ENCODE measurements at regions not wholly inside any gene's neighbourhood (a gene's known extent, or its start where the extent isn't known, plus 50 kb on each side); places are given as distances from the start of the nearest gene placed in this dataset.
"Not testable (repeated sequence)": the region's sequence is repeated elsewhere in the genome, so short reads cannot be mapped to it uniquely, and the experiment has no call there.

- no peak for DNase-seq
- H3K27ac Mint-ChIP-seq: no peak overlapping the region
Measured at GRCh38 chr17:34024806-34025551, 230.1 kb upstream of the CCL2 start.

GRCh38 chr17:34030601-34031000, 224.5 kb upstream of the CCL2 start:
- H3K4me1 Mint-ChIP-seq (ENCODE audit: low read depth); H3K27ac Mint-ChIP-seq; H3K36me3 Mint-ChIP-seq (ENCODE audit: low read depth); H3K4me3 Mint-ChIP-seq; DNase-seq: not testable (repeated sequence)
- Mint-ChIP-seq H3K9me3 (peaks cover 23% of the 10 kb centered on the region), H3K27me3 (peaks cover 34% of the 10 kb centered on the region)

More at GRCh38 chr17:34024806-34025551, 230.1 kb upstream of the CCL2 start:
- no peaks in the 10 kb centered on the region for H3K4me1 Mint-ChIP-seq (ENCODE audit: low read depth)
- no peak overlapping the region for H3K4me3 Mint-ChIP-seq
- no peaks in the 10 kb centered on the region for H3K9me3 Mint-ChIP-seq
- H3K36me3 Mint-ChIP-seq (ENCODE audit: low read depth): no peaks in the 10 kb centered on the region
- H3K27me3 Mint-ChIP-seq: peaks cover 36% of the 10 kb centered on the region

GRCh38 chr17:34032305-34032704, 222.8 kb upstream of the CCL2 start:
- H3K4me3 Mint-ChIP-seq; DNase-seq; H3K36me3 Mint-ChIP-seq (ENCODE audit: low read depth); H3K4me1 Mint-ChIP-seq (ENCODE audit: low read depth); H3K27ac Mint-ChIP-seq: not testable (repeated sequence)
- Mint-ChIP-seq H3K9me3 (peaks cover 23% of the 10 kb centered on the region), H3K27me3 (peaks cover 26% of the 10 kb centered on the region)

- DNase-seq; H3K4me1 Mint-ChIP-seq (ENCODE audit: low read depth); H3K27ac Mint-ChIP-seq; H3K36me3 Mint-ChIP-seq (ENCODE audit: low read depth); H3K4me3 Mint-ChIP-seq; H3K9me3 Mint-ChIP-seq: not testable (repeated sequence)
- H3K27me3 Mint-ChIP-seq: peaks cover 17% of the 10 kb centered on the region
Measured at GRCh38 chr17:34038786-34039185, 216.3 kb upstream of the CCL2 start.

- not testable (repeated sequence) for H3K27ac Mint-ChIP-seq; DNase-seq; H3K4me1 Mint-ChIP-seq (ENCODE audit: low read depth); H3K9me3 Mint-ChIP-seq; H3K36me3 Mint-ChIP-seq (ENCODE audit: low read depth); H3K4me3 Mint-ChIP-seq
- peaks cover 17% of the 10 kb centered on the region for H3K27me3 Mint-ChIP-seq
Measured at GRCh38 chr17:34039213-34039612, 215.9 kb upstream of the CCL2 start.

GRCh38 chr17:34039759-34040555, 215.1 kb upstream of the CCL2 start:
- not testable (repeated sequence) for DNase-seq; H3K4me1 Mint-ChIP-seq (ENCODE audit: low read depth); H3K27ac Mint-ChIP-seq; H3K9me3 Mint-ChIP-seq; H3K36me3 Mint-ChIP-seq (ENCODE audit: low read depth); H3K4me3 Mint-ChIP-seq
- H3K27me3 Mint-ChIP-seq: peaks cover 17% of the 10 kb centered on the region

- Mint-ChIP-seq H3K4me3 (no peak overlapping the region), H3K4me1 (ENCODE audit: low read depth) (no peaks in the 10 kb centered on the region), H3K9me3 (peaks cover 7% of the 10 kb centered on the region), H3K36me3 (ENCODE audit: low read depth) (no peaks in the 10 kb centered on the region), H3K27me3 (peaks cover 16% of the 10 kb centered on the region), H3K27ac (no peak overlapping the region)
- no peak for DNase-seq
Measured at GRCh38 chr17:34045990-34046389, 209.1 kb upstream of the CCL2 start.

GRCh38 chr17:34051046-34051445, 204.0 kb upstream of the CCL2 start:
- Mint-ChIP-seq H3K4me3 (no peak overlapping the region), H3K27me3 (peaks cover 31% of the 10 kb centered on the region), H3K36me3 (ENCODE audit: low read depth) (no peaks in the 10 kb centered on the region), H3K4me1 (ENCODE audit: low read depth) (no peaks in the 10 kb centered on the region), H3K27ac (no peak overlapping the region), H3K9me3 (peaks cover under 1% of the 10 kb centered on the region)
- no peak for DNase-seq

GRCh38 chr17:34054495-34054894, 200.6 kb upstream of the CCL2 start:
- Mint-ChIP-seq H3K27me3 (peaks cover 36% of the 10 kb centered on the region), H3K36me3 (ENCODE audit: low read depth) (no peaks in the 10 kb centered on the region), H3K27ac (no peak overlapping the region), H3K9me3 (peaks cover 4% of the 10 kb centered on the region), H3K4me3 (no peak overlapping the region), H3K4me1 (ENCODE audit: low read depth) (no peaks in the 10 kb centered on the region)
- DNase-seq: no peak

- no peak overlapping the region for H3K27ac Mint-ChIP-seq
- DNase-seq: no peak
- H3K4me1 Mint-ChIP-seq (ENCODE audit: low read depth): no peaks in the 10 kb centered on the region
- peaks cover 37% of the 10 kb centered on the region for H3K27me3 Mint-ChIP-seq
- H3K36me3 Mint-ChIP-seq (ENCODE audit: low read depth): no peaks in the 10 kb centered on the region
- peaks cover 4% of the 10 kb centered on the region for H3K9me3 Mint-ChIP-seq
- H3K4me3 Mint-ChIP-seq: no peak overlapping the region
Measured at GRCh38 chr17:34055606-34056005, 199.5 kb upstream of the CCL2 start.

- H3K36me3 Mint-ChIP-seq (ENCODE audit: low read depth): no peaks in the 10 kb centered on the region
- DNase-seq: no peak
- peaks cover 46% of the 10 kb centered on the region for H3K27me3 Mint-ChIP-seq
- no peaks in the 10 kb centered on the region for H3K4me1 Mint-ChIP-seq (ENCODE audit: low read depth)
- H3K4me3 Mint-ChIP-seq: no peak overlapping the region
- H3K9me3 Mint-ChIP-seq: peaks cover 4% of the 10 kb centered on the region
- H3K27ac Mint-ChIP-seq: no peak overlapping the region
Measured at GRCh38 chr17:34059423-34060220, 195.5 kb upstream of the CCL2 start.

GRCh38 chr17:34066528-34066927, 188.6 kb upstream of the CCL2 start:
- H3K27ac Mint-ChIP-seq: no peak overlapping the region
- no peaks in the 10 kb centered on the region for H3K9me3 Mint-ChIP-seq
- no peaks in the 10 kb centered on the region for H3K4me1 Mint-ChIP-seq (ENCODE audit: low read depth)
- H3K27me3 Mint-ChIP-seq: peaks cover 8% of the 10 kb centered on the region
- no peaks in the 10 kb centered on the region for H3K36me3 Mint-ChIP-seq (ENCODE audit: low read depth)
- no peak overlapping the region for H3K4me3 Mint-ChIP-seq
- no peak for DNase-seq

GRCh38 chr17:34067011-34067410, 188.1 kb upstream of the CCL2 start:
- Mint-ChIP-seq H3K36me3 (ENCODE audit: low read depth) (no peaks in the 10 kb centered on the region), H3K27me3 (peaks cover 6% of the 10 kb centered on the region), H3K4me3 (no peak overlapping the region), H3K27ac (no peak overlapping the region), H3K9me3 (no peaks in the 10 kb centered on the region), H3K4me1 (ENCODE audit: low read depth) (no peaks in the 10 kb centered on the region)
- DNase-seq: no peak

GRCh38 chr17:34068571-34068970, 186.5 kb upstream of the CCL2 start:
- no peak for DNase-seq
- no peaks in the 10 kb centered on the region for H3K4me1 Mint-ChIP-seq (ENCODE audit: low read depth)
- H3K36me3 Mint-ChIP-seq (ENCODE audit: low read depth): no peaks in the 10 kb centered on the region
- no peaks in the 10 kb centered on the region for H3K9me3 Mint-ChIP-seq
- H3K27ac Mint-ChIP-seq: no peak overlapping the region
- no peak overlapping the region for H3K4me3 Mint-ChIP-seq
- H3K27me3 Mint-ChIP-seq: peaks cover 4% of the 10 kb centered on the region
